Tibial artery (tissue), 4 donors: ENCODE measurements at regions not wholly inside any gene's neighbourhood (a gene's known extent, or its start where the extent isn't known, plus 50 kb on each side); places are given as distances from the start of the nearest gene placed in this dataset.

Experiments used
- DNase-seq, 2 donors: peaks; one replicate each; pipeline ENCODE4 v3.0.0-alpha.2; 2019
- H3K27ac ChIP-seq, 2 donors: fragments of 200-600 bp; sonication (generic) in 1 of 2; 1 replicate in 1 of 2; 2 replicates in 1 of 2; pipeline ENCODE4 v1.5.1; 2018 to 2019; ENCODE audit warnings: mild to moderate bottlenecking in 1 of 2
- H3K27me3 ChIP-seq, 2 donors: fragments of 200-600 bp; sonication (generic) in 1 of 2; one replicate each; pipeline versions ENCODE4 v1.5.1 to v1.6.0; 2016 to 2019
- H3K36me3 ChIP-seq, 3 donors: fragments of 200-600 bp; sonication (generic) in 2 of 3; one replicate each; pipeline ENCODE4 v1.5.1; 2016 to 2019; ENCODE audit warnings: mild to moderate bottlenecking in 2 of 3
- H3K4me1 ChIP-seq, 4 donors: fragments of 200-600 bp; sonication (generic) in 2 of 4; 1 replicate in 3 of 4; 2 replicates in 1 of 4; pipeline ENCODE4 v1.5.1; 2016 to 2019
- H3K4me3 ChIP-seq, 2 donors: fragments of 200-600 bp; sonication (generic) in 1 of 2; 1 replicate in 1 of 2; 2 replicates in 1 of 2; pipeline ENCODE4 v1.5.1; 2018 to 2019; ENCODE audit warnings: mild to moderate bottlenecking in 2 of 2
- H3K9me3 ChIP-seq, 3 donors: fragments of 200-600 bp; sonication (generic) in 1 of 3; one replicate each; pipeline ENCODE4 v1.5.1; 2016 to 2019
- CTCF ChIP-seq, 2 experiments: fragments of 200-600 bp in 1 of 2; fragments of 450-650 bp in 1 of 2; IDR thresholded peaks; one replicate each; pipeline ENCODE4 v1.5.1; 2017 to 2019; ENCODE audit warnings: antibody characterized with exemption in 2 of 2, mild to moderate bottlenecking in 1 of 2, moderate library complexity in 1 of 2
- intact Hi-C: fragments of 100-400 bp; cut with DNase I; formaldehyde crosslinking; loops from one replicate; pipeline ENCODE4 v1.15.0; 2023; ENCODE audit warnings: low total_unique reads

DNA sequence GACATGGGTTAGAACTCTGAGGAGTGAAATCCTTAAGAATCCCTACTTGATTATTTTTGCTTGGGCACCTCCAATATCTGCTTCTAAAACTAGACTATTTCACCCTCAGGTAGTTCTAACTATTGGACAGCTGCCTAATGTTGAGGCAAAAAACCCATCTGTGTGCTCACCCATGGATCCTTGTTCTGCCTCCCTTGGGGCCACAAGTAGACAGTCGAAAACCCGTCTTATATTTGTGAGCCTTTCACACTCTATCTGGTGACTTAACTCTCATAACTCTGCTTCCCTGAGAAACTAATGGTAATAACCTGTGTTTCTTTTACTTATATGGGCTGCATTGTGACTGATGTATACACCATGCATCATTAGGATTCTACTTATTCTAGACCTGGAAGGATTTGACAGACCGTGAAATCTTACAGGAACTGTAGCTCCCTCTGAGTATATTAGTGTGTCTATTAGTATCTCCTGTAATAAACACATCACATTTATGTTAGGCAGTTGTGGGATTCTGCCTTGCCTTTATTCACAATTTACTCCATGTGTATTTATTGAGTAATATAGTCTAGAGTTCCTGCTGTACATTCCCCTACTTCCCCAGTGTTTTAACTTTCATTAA lies 94.6 kb upstream of the SGCD start:
- Histone ChIP-seq H3K27me3 (no peaks in the 10 kb centered on the region), H3K27ac (no peak overlapping the region), H3K4me3 (no peak overlapping the region), H3K4me1 (no peaks in the 10 kb centered on the region), H3K36me3 (no peaks in the 10 kb centered on the region), H3K9me3 (no peaks in the 10 kb centered on the region)
- TF ChIP-seq CTCF (IDR thresholded peaks at IDR 0.05): no peak
- no peak for DNase-seq
- intact Hi-C loops: no loop called here

- Histone ChIP-seq H3K4me1 (no peaks in the 10 kb centered on the region), H3K27me3 (no peaks in the 10 kb centered on the region), H3K4me3 (no peak overlapping the region), H3K27ac (no peak overlapping the region), H3K9me3 (no peaks in the 10 kb centered on the region), H3K36me3 (no peaks in the 10 kb centered on the region)
- TF ChIP-seq CTCF (IDR thresholded peaks at IDR 0.05): no peak
- no peak for DNase-seq
- intact Hi-C loops: no loop called here
Measured at GRCh38 chr5:156237361-156237760, 89.6 kb upstream of the SGCD start.

DNA sequence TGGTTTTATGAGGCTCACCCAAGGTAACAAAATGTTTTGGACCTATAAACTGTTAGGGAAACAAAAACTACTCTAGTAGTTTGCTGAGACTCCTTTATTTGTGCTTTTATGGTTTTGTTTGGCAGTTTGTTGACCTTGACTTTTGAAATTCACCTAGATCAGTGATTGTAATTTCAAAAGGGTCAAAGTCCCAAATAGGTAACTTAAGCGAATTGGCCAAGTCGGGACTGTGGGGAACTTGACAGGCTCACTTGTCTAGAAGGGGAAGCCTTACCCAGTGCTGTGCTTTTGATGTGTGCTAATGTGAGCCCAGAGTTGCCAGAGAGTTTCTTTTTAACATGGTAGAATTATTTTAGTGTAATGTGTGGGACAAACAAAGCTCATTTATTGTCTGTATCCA lies 87.2 kb upstream of the SGCD start:
- Histone ChIP-seq H3K27me3 (no peaks in the 10 kb centered on the region), H3K36me3 (no peaks in the 10 kb centered on the region), H3K4me3 (no peak overlapping the region), H3K9me3 (no peaks in the 10 kb centered on the region), H3K4me1 (no peaks in the 10 kb centered on the region), H3K27ac (no peak overlapping the region)
- no peak for DNase-seq
- intact Hi-C loops: no loop called here
- no peak for TF ChIP-seq CTCF (IDR thresholded peaks at IDR 0.05)

DNA sequence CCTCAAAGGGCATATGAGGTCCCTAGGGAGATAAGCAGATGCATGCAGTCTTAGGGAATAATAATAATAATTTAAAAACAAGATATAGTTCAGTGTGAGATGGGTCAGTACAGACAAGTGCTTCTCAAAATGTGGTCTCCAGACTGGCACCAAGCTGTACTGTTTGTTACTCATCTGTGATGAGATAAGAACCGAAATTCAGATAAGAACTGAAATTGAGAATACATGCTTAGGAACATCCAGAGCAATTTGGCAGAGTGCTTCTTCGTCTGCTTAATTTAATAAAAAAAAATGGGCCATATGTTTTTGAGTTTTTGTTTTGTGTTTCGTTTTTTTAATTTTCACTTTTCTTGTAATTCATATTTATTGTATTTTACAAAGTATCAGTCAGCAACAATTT lies 86.5 kb upstream of the SGCD start:
- Histone ChIP-seq H3K9me3 (no peaks in the 10 kb centered on the region), H3K4me1 (no peaks in the 10 kb centered on the region), H3K27me3 (no peaks in the 10 kb centered on the region), H3K36me3 (no peaks in the 10 kb centered on the region), H3K4me3 (no peak overlapping the region), H3K27ac (no peak overlapping the region)
- intact Hi-C loops: no loop called here
- no peak for DNase-seq
- no peak for TF ChIP-seq CTCF (IDR thresholded peaks at IDR 0.05)

DNA sequence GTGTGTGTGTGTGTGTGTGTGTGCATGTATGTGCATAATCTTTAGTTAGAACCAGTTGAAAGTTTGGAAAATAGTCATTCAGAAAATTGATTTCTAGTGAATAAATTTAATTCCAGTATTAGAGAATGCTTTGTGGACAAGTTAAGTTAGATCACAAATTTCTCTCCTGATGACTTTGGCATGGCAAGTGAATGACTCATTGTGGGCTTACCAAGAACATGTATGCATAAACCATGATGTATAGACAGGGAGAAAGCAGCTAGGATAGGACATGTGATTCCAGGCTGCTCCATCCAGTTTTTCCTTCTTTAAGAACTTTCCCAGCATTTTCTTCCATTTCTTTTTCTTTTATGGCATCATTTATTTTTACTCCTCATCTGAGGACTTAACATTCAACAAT lies 85.7 kb upstream of the SGCD start:
- no peak overlapping the region for H3K4me3 ChIP-seq
- intact Hi-C loops: no loop called here
- H3K27ac ChIP-seq: no peak overlapping the region
- no peaks in the 10 kb centered on the region for H3K9me3 ChIP-seq
- no peaks in the 10 kb centered on the region for H3K36me3 ChIP-seq
- DNase-seq: no peak
- no peak for TF ChIP-seq CTCF (IDR thresholded peaks at IDR 0.05)
- H3K27me3 ChIP-seq: no peaks in the 10 kb centered on the region
- H3K4me1 ChIP-seq: no peaks in the 10 kb centered on the region

DNA sequence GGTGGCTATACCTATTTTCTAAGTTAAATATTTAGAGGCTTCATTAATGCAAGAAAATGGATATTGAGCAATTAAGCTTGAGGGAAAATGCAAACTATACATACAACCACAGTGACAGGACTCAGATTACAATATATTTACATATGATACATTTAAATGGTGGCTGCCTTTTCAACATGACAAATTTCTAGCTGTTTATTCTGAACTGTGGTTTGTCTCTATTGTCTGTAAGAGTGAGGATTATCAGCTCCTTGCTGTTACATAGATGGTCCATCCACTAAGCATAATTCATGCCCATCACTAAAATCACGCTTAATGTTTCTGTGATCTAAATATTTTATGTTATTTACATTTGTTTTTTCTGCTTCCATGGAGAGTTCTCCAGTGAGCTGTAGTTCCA lies 81.1 kb upstream of the SGCD start:
- Histone ChIP-seq H3K27ac (no peak overlapping the region), H3K36me3 (no peaks in the 10 kb centered on the region), H3K4me1 (no peaks in the 10 kb centered on the region), H3K27me3 (no peaks in the 10 kb centered on the region), H3K4me3 (no peak overlapping the region), H3K9me3 (no peaks in the 10 kb centered on the region)
- intact Hi-C loops: no loop called here
- no peak for TF ChIP-seq CTCF (IDR thresholded peaks at IDR 0.05)
- DNase-seq: no peak
